ENCODE measurements at regions not wholly inside any gene's neighbourhood (a gene's known extent, or its start where the extent isn't known, plus 50 kb on each side); places are given as distances from the start of the nearest gene placed in this dataset.
"Not testable (repeated sequence)": the region's sequence is repeated elsewhere in the genome, so short reads cannot be mapped to it uniquely, and the experiment has no call there.

DNA sequence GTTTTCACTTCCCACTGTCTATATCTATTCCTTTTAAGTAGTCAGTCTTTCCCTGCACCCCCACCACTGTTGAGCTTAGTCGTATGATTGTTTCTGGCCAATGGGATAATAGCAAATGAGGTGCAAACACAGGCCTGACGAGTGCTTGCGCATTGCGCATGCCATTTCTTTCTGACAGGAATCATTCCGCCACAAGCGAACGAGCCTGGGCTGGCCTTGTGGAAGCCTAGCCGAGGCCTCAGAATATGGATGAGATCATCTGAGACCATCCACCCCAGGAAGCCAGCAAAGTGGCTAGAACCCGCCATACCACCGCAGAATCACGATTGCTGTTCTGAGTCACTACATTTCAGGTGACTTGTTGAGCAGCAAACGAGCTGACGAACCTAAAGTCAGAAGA lies 52.2 kb upstream of the PRL start:
- no peak for DNase-seq

DNA sequence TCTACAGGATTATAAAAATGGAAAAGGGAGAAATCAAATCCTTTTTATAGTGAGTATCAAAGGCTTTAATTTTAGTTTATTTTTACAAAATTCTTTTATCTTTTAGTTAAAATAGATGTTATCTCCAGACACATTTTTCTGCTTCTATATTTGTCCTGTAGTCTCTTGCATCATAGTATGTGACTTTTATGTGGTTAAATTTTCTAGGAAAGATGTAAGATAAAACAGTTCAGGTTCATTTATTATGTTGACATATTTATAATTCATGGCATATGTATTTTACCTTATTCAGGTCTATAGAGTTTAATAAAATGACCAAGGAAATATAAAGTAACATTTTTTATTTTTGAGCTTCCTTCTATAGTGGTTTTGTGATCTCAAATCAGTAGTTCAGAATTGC lies 52.7 kb upstream of the PRL start:
- DNase-seq, result no peak

DNA sequence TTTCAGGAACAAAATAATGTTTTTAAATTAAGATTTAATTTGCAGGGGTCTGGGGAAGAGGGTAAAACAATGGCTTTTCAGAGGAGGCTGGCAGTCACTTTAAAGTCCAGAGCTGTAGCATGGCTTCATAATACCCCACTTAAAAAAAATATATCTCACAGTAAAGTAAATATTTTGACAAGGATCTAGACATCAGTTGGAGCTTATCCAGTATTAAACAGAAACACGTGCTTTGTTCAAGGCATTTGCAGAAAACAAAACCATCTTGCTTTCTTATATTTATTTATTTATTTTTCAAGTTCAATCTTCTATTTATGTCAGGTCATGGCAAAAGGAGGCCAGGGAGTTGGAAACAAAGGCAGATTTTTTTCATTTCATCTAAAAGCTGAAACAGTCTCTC lies 53.3 kb upstream of the PRL start:
- DNase-seq, result no peak

DNA sequence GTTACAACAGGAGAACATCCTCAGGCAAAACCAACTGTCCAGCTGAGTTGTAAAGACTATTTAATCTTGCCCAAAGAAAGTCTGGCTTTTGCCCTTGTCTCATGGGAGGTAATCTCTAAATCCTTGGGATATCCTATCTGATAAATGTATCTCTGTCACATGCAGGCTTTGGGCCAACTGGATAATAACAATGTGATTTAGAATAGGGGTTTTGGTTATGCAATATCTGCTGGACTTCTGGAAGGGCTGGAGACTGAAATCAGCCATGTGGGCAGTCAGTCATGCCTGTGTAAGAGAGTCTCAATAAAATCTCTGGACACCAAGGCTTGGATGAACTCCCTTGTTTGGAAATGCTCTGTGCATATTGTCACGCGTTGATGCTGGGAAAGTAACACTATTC lies 56.3 kb upstream of the PRL start:
- DNase-seq, result no peak

DNA sequence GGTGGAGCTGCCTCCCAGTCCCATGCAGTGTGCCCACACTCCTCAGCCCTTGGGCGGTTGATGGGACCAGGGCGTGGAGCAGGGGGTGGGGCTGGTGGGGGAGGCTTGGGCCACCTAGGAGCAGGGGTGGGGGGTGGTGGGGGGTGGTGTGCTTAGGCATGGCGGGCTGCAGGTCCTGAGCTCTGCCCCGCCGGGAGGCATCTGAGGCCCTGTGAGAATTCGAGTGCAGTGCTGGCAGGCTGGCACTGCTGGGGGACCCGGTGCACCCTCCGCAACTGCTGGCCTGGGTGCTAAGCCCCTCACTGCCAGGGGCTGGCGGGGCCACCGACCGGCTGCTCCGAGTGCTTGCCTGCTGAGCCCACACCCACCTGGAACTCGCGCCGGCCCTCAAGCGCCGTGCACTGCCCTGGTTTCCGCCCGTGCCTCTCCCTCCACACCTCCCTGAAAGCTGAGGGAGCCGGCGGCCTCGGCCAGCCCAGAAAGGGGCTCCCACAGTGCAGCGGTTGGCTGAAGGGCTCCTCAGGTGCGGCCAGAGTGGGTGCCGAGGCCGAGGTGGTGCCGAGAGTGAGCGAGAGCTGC lies 59.6 kb upstream of the PRL start:
- DNase-seq, result no peak

DNA sequence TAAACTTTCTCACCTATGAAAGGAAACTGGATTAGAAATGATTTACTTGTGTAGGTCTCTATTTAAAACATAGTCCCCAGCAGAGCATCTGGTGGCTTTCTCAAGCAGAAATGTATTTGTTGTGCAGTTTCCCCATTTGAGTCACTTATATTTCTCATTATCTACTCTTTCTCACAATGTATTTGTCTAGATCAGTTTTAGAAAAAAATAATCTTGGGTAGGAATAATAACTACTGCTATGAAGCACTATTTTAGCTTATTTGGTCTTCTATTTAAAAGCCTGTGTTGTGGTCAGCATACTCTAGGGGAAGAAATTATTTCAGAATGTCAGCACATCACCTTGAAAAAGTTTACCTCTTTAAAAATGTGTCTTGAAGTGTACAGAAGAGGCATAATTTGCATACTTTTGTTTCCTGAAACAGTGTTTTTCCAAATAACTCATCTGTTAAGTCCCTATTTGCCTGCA lies 60.9 kb upstream of the PRL start:
- DNase-seq, result no peak

DNA sequence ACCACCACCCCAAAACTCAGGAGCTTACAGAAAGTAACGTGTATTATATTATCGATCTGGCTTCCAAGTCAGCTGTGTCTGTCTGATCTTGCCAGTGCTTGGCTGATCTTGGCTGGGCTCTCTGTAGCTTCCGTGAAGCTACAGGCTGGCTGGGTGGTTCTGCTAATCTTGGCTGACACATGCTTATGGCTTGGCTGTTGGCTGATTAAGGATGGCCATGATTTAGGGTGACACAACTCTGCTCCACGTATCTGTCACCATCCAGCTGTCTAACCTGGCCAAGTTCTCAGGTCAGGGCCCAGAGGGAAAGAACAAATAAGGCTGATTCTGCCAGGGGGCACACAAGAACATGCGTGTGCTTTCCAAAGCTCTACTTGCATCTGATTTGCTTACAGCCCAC lies 64.7 kb upstream of the PRL start:
- no peak for DNase-seq

DNA sequence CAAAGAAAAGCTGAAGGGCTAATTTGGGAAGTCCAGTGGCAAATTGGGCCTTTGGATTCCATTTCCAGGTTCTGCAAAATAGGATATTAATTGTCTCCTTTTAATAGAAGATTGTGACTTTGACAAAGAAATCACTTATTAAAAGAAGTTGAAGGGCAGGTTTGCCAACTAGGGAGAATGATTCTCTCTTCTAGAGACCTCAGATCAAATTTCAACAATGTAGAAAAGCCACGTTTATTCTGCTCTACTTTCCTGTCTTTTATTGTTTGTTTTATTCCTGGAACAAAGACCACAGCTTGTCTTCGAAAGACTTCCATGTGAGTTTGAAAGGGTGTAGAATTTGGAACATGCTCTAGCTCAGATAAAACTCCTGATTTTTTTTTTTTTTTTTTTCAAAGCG lies 65.5 kb upstream of the PRL start:
- no peak for DNase-seq

DNA sequence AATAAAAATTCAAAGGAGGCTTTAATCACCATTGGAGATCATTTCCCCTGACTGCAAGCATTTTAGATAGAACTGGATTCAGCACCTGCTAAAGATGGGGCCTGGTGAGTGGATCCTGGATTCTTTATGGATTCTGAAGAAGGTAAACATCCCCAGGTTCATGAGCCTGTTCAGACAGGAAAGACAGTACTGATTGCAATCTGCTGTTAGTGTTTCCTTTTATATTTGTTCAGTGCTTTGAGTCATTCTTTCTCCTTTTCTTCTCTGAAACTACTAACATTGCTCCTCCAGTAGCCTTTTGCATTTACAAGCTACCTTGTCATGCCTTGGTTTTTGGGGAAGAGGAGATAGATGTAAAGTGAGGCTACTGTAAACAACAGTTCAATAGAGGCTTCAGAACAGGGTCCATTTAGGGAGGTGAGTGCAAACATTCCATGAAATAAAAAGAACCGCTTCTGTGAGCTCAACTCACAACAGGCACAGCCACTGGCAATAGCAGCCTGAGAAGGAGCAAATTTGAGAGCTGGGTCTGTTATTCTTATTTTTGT lies 66.4 kb upstream of the PRL start:
- no peak for DNase-seq

DNA sequence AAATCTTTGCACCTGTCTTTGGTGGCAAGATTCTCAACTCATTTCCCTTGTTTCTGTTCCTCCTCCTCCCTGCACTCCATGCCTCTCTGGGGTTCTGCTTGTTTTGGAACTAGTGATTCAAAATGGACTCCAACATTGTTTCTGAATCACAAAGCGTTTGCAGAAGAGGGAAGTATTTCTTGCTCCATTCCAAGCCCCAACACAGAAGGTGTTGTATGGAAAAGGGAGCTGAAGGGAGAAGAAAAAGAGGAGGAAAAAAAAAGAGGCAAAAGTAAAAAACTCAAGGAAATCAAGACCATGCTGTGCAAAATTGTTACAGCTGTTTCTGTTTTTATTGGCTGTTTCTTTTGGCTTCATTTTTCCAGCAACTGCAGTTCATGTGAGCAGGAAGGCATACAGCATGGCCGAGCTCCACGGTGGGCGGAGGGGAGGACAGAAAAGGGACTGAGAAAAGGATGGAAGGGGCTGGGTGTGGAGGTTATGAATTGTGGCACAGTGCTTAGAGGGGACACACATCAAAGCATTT lies 66.9 kb upstream of the PRL start:
- peak; percentile 57 for DNase-seq

DNA sequence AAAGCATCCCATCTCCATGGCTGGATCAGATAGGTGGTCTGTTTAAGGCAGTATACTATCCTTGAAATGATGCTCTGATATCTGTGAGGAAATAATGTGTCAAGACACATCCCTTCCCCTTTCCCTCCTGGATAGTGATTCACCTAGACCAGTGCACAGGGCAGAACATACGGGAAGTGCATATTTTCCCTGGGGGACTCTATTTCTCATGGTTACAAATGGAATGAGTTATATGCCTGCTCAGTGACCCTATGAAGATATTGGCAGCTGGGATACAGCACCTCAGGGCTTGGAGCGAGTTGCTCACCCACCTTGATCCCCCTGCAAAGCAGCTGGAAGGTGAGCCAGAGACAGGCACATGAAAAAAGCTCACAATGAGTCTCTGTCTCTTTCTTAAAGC lies 67.5 kb upstream of the PRL start:
- no peak for DNase-seq

DNA sequence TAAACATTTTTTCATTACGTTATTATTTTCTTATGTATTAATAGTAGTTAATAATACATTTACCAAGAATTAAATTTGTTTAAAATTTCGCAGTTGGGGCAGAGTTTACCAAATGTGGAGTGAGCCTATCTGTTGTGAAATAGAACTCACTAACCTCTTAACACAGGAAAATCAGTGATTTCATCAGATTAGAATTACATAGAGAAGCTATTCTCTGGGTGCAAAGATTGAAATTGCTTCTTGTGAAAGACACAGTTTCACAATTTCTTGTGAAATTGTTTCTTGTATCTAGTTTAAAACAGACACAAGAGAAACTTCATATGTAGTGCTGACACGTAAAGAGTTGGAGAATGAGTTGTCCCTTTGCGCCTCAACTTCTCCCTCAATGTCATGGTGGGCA lies 69.4 kb upstream of the PRL start:
- no peak for DNase-seq

DNA sequence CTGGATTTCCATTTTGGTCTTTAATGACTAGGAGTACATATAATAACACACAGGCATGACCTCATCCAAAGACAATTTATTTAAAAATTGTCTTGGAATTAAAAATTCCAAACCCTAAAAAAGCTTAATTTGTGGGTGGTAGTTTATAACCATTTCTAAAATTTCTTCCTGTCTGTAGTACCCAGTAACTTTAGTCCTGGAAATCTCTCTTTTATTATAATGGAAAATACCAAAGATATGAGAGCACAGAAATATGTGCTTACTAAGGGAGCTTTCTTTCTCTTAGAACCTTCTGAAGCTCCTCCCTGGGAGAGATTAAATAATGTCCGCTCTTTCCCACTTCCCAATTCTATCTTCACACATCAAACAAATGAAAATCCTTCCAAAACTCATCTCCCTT lies 70.5 kb upstream of the PRL start:
- DNase-seq, result no peak

DNA sequence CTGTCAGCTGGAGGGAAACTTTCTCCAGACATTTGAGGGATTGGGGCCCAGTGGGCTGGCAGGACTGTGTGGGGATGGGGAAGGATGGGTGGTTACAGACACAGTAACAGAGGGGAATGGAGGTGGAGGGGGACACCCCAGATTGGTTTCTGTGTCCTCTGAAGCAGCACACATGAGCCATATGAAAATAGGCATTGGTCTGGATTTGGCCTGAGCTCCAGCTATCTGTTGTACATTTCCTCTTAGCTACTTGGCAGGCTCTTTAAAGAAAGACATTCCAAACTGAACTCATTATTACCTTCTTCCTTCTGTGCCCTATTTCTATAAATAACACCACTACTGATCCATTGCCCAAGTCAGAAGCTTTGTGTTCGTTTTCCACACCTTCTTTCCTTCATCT lies 72.0 kb upstream of the PRL start:
- no peak for DNase-seq

DNA sequence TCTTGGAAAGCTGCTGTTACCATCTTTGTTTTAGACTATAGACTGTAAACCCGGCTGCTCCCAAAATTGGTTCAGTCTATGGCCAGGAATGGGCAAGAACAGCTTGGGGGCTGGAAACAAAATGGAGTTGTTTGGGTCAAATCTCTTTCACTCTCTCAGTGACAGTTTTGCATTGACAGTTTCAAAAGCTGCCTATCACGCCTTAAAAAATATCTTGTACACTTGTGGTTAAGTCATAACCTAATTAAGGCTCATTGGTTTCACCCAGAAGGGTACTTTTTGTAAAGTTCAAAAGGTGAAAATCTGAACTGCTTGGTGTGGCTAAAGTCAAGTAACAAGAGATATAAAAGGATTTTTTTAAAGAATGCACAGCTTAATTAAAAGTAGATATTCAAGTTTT lies 76.1 kb upstream of the PRL start:
- no peak for DNase-seq

DNA sequence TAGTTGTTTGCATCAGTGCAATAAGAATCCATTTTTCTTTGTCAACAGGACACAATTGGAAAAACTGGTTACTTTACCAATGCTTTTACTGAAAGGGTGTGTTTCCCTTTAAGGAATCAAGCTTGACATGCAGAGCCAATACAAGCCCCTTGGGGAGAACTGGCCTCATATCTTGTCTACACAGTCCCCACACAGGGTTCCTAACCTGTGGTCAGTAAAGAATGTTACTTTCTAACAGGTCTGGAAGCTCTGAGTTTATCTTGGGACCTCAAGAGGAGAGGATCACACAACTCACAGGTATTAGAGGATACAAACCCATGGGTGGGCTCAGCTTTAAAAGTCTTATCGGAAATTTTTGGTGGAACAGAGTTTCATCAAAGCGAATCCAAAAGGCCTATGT lies 78.1 kb upstream of the PRL start:
- not testable (repeated sequence) for DNase-seq

DNA sequence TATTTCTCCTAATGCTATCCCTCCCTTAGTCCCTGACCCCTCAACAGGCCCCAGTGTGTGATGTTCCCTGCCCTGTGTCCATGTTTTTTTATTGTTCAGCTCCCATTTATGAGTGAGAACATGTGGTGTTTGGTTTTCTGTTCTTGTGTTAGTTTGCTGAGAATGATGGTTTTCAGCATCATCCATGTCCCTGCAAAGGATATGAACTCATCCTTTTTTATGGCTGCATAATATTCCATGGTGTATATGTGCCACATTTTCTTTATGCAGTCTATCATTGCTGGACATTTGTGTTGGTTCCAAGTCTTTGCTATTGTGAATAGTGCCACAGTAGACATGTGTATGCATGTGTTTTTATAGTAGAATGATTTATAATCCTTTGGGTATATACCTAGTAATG lies 79.5 kb upstream of the PRL start:
- not testable (repeated sequence) for DNase-seq

DNA sequence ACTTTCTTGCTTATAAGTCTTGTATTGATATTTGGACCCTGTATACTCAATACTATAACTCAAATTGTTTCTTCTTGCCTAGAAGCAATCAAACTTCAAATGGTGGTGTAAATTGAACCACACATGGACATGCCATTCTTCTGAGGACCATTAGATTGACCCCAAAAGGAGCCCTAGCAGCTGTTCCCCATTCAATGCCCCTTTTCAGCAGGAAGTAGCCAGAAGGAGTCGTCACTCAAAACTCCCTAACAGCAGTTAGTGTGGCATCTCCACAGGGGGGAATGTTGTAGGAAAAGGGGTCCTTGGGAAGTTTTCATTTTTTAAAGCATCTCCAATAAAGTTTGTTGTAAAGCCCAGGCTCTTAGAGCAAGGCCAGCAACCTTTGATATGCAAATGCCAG lies 81.7 kb upstream of the PRL start:
- not testable (repeated sequence) for DNase-seq

DNA sequence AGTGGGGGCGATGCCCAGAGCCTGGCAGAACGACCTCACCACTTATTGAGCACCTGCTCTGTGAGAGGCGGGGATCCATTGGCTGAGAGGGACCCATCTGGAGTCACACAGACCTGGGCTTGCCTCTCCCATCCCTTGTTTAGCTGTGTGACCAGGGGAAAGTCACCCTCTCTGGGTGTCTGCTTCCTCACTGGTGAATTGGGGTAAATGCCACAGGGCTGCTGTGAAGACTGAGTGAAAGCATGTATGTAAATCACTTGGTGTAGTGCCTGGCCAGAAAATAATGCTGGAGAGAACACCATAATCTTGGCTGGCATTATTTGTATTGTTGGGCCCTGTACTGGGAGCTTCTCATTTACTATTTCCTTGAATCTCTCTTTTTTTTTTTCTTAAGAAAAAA lies 83.4 kb upstream of the PRL start:
- DNase-seq, result no peak

DNA sequence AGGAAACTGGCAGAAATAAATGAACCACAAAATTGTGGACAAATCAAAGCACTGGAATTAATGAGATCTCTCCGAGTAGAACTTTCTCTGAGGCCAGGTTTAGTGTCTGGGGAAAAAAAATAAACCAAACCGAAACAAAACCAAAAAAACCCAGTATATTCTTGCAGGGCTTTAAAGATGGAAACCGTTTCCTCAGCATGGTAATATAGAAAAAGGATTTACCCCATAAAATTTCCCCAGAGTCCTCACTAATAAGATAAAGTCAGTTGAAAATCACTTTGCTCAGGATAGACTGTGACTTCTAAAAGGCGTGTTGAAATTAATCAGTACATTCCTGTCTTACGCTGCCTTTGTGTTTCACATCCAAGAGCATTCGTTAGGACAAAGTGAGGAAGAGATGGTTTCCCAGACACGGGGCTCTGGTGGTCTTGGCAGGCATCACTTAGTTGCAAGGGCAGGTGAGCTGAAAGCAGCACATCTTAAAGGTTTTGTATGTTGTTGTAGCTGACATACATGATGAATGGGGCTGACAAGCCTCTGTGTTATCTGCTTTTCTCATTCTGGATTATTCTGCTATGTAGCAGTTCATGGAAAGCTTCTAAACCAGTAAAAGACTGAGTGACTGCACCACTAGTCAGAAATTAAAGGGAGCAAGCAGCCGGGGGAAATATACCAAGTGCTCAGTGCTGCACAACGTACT lies 85.2 kb upstream of the PRL start:
- no peak for DNase-seq

DNA sequence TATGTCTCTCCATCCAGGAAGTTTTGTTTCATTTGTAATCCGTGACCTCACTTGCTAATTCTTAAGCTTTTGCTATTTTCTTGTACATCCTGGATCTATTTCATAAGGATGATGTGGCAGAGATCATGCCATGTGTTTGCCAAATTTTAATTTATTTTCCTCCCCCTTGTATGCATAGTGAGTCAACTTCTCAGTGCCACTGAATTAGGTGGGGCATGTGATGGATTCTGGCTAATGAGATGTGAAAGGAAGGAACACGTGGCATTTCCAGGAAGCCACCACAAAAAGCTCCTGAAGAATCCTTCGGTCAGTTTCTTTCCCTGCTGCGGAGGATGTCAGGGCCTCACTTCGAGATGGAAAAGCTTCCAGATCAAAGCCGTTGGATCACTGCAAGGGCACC lies 86.2 kb upstream of the PRL start:
- no peak for DNase-seq

DNA sequence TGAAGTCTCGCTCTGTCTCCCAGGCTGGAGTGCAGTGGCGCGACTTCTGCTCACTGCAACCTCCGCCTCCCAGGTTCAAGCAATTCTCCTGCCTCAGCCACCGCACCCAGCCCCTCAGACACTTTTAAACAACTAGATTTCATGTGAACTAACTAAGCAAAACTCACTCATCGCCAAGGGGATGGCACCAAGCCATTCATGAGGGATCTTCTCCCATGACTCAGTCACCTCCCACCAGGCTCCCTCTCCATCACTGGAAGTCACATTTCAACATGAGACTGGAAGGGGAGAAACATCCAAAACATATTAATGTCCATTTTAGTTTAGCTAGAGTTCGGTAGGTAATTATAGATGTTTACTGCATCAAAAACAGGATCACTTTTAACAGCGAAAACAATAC lies 95.9 kb upstream of the PRL start:
- no peak for DNase-seq

DNA sequence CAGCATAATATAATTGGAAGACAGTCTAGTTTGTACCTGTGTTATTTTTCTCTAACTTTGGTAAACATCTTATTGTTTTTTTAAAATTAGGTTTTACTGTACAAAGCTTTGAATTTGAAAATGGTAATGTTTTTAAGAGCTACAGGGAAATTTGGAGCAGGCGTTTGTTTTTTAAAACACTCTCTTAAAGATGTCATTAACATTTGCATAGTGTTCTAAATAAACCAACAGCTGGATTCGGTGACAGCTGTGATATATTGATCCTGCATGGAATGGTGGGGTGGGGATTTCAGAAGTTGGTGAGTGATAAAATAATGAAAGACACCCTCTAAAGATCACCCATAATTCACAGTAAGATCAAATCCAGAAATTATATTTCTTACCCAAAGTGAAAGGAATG lies 97.9 kb upstream of the PRL start:
- no peak for DNase-seq

DNA sequence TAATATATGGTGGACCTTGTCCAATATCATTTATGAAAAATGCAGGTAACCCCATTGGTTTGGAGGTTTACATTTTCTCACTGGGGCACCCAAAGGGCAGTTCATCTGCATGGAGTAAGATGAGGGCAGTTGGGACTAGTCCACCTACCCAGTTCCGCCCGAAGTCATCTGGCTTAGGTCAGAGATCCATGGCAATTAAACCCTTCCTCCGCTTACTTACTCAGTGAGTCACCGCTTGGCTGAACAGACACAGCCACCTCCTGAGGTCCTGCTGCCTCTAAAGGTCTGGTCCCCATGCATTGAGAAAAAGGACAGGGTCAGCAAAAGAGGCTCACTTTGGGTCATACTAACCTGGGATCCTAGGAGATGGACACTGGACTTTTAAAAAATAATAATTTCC lies 102.9 kb upstream of the PRL start:
- no peak for DNase-seq

DNA sequence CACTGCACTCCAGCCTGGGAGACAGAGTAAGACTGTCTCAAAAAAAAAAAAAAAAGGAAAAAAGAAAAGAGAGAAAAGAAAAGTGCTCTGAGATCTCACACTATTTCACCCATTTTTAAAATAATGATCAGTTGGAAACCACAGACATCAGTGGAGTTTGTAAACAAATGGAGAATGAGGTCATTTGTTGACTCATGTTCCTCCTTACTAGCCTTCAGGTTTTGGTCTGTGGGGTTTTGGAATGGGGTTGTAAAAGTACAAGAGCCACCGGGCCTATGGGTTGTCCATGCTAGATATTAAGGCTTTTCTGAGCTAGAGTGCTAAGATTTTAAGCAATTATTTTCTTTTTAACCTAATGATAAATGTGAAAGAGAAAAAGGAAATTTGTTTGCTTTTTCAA lies 104.4 kb upstream of the PRL start:
- DNase-seq, result no peak
